RWPE2 (cell line): ENCODE measurements at regions not wholly inside any gene's neighbourhood (a gene's known extent, or its start where the extent isn't known, plus 50 kb on each side); places are given as distances from the start of the nearest gene placed in this dataset.

ENCODE experiments used
- ATAC-seq: fragments of 200-7000 bp; cut with Tn5 transposase; 3 replicates; pipeline ENCODE4 v1.9.1; 2021; ENCODE audit warnings: low read depth
- DNase-seq: peaks from one replicate; pipeline ENCODE4 v3.0.0-alpha.2; 2020; ENCODE audit warnings: low spot score
- H3K27ac ChIP-seq: fragments of 450-650 bp; 2 replicates; pipeline ENCODE4 v1.5.1; 2017; ENCODE audit warnings: mild to moderate bottlenecking; ENCODE audit not compliant: poor library complexity, severe bottlenecking
- H3K27me3 ChIP-seq: fragments of 250-450 bp; sonication (Bioruptor Pico); 2 replicates; pipeline ENCODE4 v1.5.1; 2021; ENCODE audit warnings: mild to moderate bottlenecking, moderate library complexity; ENCODE audit not compliant: insufficient read depth, poor library complexity, severe bottlenecking
- H3K36me3 ChIP-seq: fragments of 250-450 bp; sonication (Bioruptor Pico); 2 replicates; pipeline ENCODE4 v1.5.1; 2020; ENCODE audit warnings: low read depth, mild to moderate bottlenecking, moderate library complexity
- H3K4me1 ChIP-seq: fragments of 250-450 bp; sonication (Bioruptor Pico); 2 replicates; pipeline ENCODE4 v1.5.1; 2021; ENCODE audit warnings: mild to moderate bottlenecking, moderate library complexity; ENCODE audit not compliant: insufficient read depth, poor library complexity, severe bottlenecking
- H3K4me3 ChIP-seq: fragments of 250-450 bp; sonication (Bioruptor Pico); 2 replicates; pipeline ENCODE4 v1.5.1; 2021; ENCODE audit warnings: mild to moderate bottlenecking, moderate library complexity; ENCODE audit not compliant: severe bottlenecking
- H3K9me3 ChIP-seq: fragments of 250-450 bp; sonication (Bioruptor Pico); 2 replicates; pipeline ENCODE4 v1.5.1; 2021; ENCODE audit warnings: mild to moderate bottlenecking, moderate library complexity; ENCODE audit not compliant: severe bottlenecking
- CTCF ChIP-seq: fragments of 450-650 bp; IDR thresholded peaks from one replicate; pipeline ENCODE4 v1.5.1; 2017; ENCODE audit warnings: mild to moderate bottlenecking, moderate library complexity; ENCODE audit not compliant: poor library complexity, severe bottlenecking

GRCh38 chr5:112646139-112646936 is 91.3 kb upstream of the APC start:
- Histone ChIP-seq H3K4me3 (no peak overlapping the region), H3K4me1 (peaks cover 14% of the 10 kb centered on the region), H3K9me3 (no peaks in the 10 kb centered on the region), H3K27ac (no peak overlapping the region), H3K36me3 (no peaks in the 10 kb centered on the region), H3K27me3 (no peaks in the 10 kb centered on the region)
- ATAC-seq (no peak), DNase-seq (no peak)
- no peak for TF ChIP-seq CTCF

- Histone ChIP-seq H3K27me3 (no peaks in the 10 kb centered on the region), H3K4me1 (peaks cover 14% of the 10 kb centered on the region), H3K9me3 (no peaks in the 10 kb centered on the region), H3K4me3 (no peak overlapping the region), H3K27ac (no peak overlapping the region), H3K36me3 (no peaks in the 10 kb centered on the region)
- ATAC-seq = no peak
- no peak for DNase-seq
- TF ChIP-seq CTCF = no peak
Measured at GRCh38 chr5:112647428-112647827, 90.3 kb upstream of the APC start.

GRCh38 chr5:112648264-112648663 is 89.4 kb upstream of the APC start:
- Histone ChIP-seq H3K27me3 (no peaks in the 10 kb centered on the region), H3K9me3 (no peaks in the 10 kb centered on the region), H3K4me3 (no peak overlapping the region), H3K36me3 (no peaks in the 10 kb centered on the region), H3K27ac (no peak overlapping the region), H3K4me1 (peaks cover 14% of the 10 kb centered on the region)
- ATAC-seq (no peak), DNase-seq (no peak)
- no peak for TF ChIP-seq CTCF

DNA sequence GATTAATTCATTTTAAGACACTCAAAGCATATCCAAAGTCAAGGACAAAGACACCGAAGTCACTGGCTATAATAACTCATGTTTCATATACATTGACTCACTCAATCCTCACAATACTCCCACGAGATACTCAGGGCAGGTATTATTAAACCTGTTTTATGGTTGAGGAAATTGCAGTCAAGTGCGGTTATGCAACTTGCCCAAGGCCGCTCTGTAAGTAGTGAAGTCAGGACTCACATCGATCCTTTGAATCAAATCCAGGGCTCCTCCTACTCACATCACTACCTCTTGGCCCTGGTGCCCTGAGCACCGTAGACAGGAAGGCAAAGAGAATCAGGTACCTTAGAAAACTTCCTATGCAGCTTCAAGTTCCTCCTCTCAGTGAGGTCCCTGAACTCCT is 87.8 kb upstream of the APC start:
- no peak overlapping the region for H3K4me3 ChIP-seq
- H3K27ac ChIP-seq = peak overlapping the region; percentile 0
- TF ChIP-seq CTCF = no peak
- peak; percentile 73 for DNase-seq
- no peaks in the 10 kb centered on the region for H3K9me3 ChIP-seq
- peak; percentile 91 for ATAC-seq
- H3K36me3 ChIP-seq = no peaks in the 10 kb centered on the region
- peaks cover 14% of the 10 kb centered on the region for H3K4me1 ChIP-seq
- H3K27me3 ChIP-seq = no peaks in the 10 kb centered on the region

GRCh38 chr5:112653638-112654205 is 84.0 kb upstream of the APC start:
- DNase-seq = no peak
- H3K36me3 ChIP-seq = no peaks in the 10 kb centered on the region
- TF ChIP-seq CTCF = no peak
- no peak overlapping the region for H3K27ac ChIP-seq
- H3K9me3 ChIP-seq = no peaks in the 10 kb centered on the region
- no peak for ATAC-seq
- H3K4me1 ChIP-seq = peaks cover 14% of the 10 kb centered on the region
- H3K4me3 ChIP-seq = no peak overlapping the region
- no peaks in the 10 kb centered on the region for H3K27me3 ChIP-seq
